GM10266 (cell line): ENCODE measurements at regions not wholly inside any gene's neighbourhood (a gene's known extent, or its start where the extent isn't known, plus 50 kb on each side); places are given as distances from the start of the nearest gene placed in this dataset.
"Not testable (repeated sequence)": the region's sequence is repeated elsewhere in the genome, so short reads cannot be mapped to it uniquely, and the experiment has no call there.

Experiments used
- DNase-seq: peaks from one replicate; pipeline ENCODE4 v3.0.0; 2012; ENCODE audit errors: extremely low spot score
- TF ChIP-seq, protein P1 (sequence below): IDR thresholded peaks from 2 replicates; pipeline ENCODE4 v1.5.1; 2012; ENCODE audit warnings: mild to moderate bottlenecking, low read depth; ENCODE audit not compliant: control insufficient read depth, insufficient read depth; ENCODE audit errors: missing control alignments

DNA sequence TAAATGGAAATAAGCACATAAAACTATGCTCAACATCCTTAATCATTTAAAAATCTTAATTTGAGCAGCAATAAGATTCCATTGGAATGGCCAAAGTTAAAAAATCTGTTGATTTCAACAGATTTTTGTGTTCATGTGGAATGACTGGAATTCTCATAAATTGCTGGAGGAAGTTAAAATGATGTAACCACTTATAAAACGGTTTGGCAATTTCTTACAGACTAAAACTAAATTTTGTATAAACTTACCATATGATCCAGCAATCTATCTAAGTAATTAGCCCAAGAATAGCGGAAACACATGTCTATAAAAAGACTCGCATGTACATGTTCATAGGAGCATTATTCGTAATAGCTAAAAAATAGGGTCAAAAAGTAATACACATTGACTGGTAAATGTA is 1713.6 kb downstream of the SI start:
- DNase-seq, result no peak
- TF ChIP-seq, protein P1, sequence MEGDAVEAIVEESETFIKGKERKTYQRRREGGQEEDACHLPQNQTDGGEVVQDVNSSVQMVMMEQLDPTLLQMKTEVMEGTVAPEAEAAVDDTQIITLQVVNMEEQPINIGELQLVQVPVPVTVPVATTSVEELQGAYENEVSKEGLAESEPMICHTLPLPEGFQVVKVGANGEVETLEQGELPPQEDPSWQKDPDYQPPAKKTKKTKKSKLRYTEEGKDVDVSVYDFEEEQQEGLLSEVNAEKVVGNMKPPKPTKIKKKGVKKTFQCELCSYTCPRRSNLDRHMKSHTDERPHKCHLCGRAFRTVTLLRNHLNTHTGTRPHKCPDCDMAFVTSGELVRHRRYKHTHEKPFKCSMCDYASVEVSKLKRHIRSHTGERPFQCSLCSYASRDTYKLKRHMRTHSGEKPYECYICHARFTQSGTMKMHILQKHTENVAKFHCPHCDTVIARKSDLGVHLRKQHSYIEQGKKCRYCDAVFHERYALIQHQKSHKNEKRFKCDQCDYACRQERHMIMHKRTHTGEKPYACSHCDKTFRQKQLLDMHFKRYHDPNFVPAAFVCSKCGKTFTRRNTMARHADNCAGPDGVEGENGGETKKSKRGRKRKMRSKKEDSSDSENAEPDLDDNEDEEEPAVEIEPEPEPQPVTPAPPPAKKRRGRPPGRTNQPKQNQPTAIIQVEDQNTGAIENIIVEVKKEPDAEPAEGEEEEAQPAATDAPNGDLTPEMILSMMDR, result no peak

DNA sequence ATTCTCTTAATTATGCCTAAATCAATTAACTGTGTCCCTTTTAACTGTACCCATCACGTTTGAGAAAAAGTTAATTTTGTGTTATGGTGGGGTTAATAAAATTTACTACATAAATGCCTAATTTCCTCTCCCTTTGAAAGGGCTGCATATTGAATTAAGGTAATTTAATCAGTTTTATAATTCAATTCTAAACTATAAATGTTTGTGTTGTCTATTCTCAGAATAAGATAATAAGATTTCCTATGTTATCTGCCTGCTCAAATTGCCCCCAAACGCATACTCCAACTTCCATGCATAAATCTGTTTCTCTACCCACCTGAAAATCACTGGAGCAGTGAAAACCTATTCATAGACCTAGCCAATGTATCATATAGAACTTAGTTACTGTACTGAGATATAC is 1716.1 kb downstream of the SI start:
- DNase-seq, result no peak
- TF ChIP-seq, protein P1, result no peak

DNA sequence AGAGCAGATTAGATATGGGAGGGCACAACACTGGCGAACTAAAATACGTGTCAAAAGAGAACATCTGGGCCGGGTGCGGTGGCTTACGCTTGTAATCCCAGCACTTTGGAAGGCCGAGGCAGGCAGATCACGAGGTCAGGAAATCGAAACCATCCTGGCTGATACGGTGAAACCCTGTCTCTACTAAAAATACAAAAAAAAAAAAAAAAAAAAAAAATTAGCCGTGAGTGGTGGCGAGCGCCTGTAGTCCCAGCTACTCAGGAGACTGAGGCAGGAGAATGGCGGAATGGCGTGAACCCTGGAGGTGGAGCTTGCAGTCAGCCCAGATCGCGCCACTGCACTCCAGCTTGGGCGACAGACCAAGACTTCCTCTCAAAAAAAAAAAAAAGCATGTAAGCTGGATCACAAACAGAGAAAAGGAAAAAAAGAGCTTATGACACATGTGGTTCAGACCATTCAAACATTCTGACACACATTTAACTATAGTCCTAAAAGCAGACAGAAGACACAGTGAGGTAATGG is 1716.9 kb downstream of the SI start:
- DNase-seq, result not testable (repeated sequence)

DNA sequence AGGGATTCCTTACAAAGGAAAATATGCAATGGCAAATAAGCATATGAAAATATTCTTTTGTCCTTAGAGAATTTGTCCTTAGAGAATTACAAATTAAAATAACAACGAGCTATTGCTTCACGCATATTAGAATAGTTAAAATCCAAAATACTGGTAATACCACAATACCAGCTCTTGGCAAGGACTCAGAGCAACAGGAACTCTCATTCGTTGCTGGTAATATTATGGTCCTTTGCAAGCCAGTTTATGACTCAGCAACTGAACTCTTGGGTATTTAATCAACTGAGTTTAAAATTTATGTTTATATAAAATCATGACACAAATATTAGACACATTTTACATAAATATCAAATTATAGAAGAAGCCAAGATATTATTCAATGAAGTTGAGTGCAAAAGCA is 1730.4 kb downstream of the SI start:
- TF ChIP-seq, protein P1, result no peak
- DNase-seq, result no peak

DNA sequence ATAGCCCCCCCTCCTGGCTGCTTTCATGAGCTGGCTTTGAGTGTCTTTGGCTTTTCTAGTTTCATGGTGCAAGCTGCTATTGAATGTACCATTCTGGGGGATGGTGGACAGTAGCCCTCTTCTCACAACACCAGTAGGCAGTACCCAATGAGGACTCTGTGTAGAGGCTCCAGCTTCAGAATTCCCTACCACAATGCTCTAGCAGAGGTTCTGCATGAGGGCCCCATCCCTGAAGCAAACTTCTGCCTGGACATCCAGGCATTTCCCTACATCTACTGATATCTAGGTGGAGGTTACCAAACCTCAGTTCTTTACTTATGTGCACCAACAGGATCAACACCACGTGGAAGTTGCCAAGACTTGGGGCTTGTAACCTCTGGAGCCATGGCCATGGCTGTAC is 1742.9 kb downstream of the SI start:
- DNase-seq, result no peak
- TF ChIP-seq, protein P1, result no peak

DNA sequence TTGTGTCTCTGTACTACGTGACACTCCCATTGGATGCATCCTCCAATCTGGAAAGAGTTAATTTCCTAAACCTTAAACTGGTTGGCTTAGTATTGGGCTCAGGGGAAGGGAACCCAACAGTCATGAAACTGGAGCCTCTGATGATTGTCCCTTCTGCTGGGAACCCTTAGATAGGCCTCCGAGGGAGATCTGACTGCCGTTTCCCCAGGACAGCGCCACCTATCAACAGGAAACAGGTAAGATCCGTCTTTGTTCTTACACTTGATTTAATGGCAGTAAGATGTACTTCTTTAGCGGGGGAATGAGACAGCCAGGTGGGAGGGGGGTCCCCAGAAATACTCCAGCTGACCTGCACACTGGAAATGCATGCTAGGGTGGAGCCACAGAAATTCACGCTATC is 1749.6 kb downstream of the SI start:
- no peak for DNase-seq
- TF ChIP-seq, protein P1, result no peak

DNA sequence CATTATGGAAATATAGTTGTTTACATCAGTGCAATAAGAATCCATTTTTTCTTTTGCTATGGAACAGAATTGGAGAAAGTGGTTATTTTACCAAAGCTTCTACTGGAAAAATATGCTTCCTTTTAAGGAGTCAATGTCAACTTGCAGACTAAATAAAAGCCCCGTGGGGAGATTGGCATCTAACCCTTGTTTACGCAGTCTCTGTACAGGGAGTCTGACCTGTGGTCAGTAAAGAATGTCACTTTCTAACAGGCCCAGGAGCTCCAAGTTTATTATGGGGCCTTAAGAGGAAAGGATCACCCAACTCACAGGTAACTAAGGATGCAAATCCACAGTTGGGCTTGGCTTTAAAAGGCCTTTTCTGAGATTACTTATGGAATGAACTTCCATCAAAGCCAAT is 1751.2 kb downstream of the SI start:
- TF ChIP-seq, protein P1, result no peak
- no peak for DNase-seq

DNA sequence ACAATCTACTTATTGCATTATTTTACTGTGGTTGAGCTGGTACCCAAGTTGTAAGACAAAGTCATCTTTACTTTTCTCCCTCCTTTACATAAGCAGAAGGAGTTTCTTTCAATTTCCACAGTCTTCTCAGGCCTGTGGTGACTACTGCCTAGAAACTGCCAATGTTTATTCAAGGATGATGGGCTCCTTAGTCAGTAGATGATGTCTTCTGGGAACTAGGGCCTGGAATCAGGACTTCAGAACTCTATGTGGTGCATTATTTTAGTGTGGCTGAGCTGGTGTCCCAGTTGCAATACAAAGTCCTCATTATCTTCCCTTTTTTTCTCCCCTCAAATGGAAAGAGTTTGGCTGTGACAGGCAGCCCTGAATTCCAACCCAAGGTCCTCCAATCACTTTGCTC is 1762.5 kb downstream of the SI start:
- TF ChIP-seq, protein P1, result no peak
- no peak for DNase-seq
